GM23248 (cell line): ENCODE measurements at regions not wholly inside any gene's neighbourhood (a gene's known extent, or its start where the extent isn't known, plus 50 kb on each side); places are given as distances from the start of the nearest gene placed in this dataset.

Source experiments
- EZH2 ChIP-seq: fragments of 200-600 bp; sonication (generic); IDR thresholded peaks from 2 replicates; pipeline ENCODE4 v1.6.1; 2018; ENCODE audit warnings: antibody characterized with exemption, mild to moderate bottlenecking; ENCODE audit not compliant: insufficient read depth, poor library complexity, severe bottlenecking
- EZH2phosphoT487 ChIP-seq: fragments of 200-600 bp; sonication (generic); IDR thresholded peaks from 2 replicates; pipeline ENCODE4 v1.6.1; 2018; ENCODE audit warnings: antibody characterized with exemption, moderate library complexity, mild to moderate bottlenecking, low read depth; ENCODE audit not compliant: insufficient read depth

GRCh38 chr3:72428803-72429202, 419.4 kb downstream of the SHQ1 start:
- TF ChIP-seq EZH2phosphoT487 (no peak), EZH2 (no peak)
